GM12865 (cell line): ENCODE measurements at regions not wholly inside any gene's neighbourhood (a gene's known extent, or its start where the extent isn't known, plus 50 kb on each side); places are given as distances from the start of the nearest gene placed in this dataset.

ENCODE experiments used
- DNase-seq: peaks from one replicate; pipeline ENCODE4 v3.0.0; 2010; ENCODE audit warnings: low read depth
- H3K4me3 ChIP-seq: 2 replicates; pipeline ENCODE4 v1.5.1; 2011; ENCODE audit warnings: mild to moderate bottlenecking, low read depth, low read length, control low read depth
- TF ChIP-seq, protein P1 (sequence below): IDR thresholded peaks from 2 replicates; pipeline ENCODE4 v1.5.1; 2011; ENCODE audit warnings: low read length, control low read depth, low read depth, inconsistent platforms; ENCODE audit not compliant: insufficient read depth; ENCODE audit errors: missing control alignments

DNA sequence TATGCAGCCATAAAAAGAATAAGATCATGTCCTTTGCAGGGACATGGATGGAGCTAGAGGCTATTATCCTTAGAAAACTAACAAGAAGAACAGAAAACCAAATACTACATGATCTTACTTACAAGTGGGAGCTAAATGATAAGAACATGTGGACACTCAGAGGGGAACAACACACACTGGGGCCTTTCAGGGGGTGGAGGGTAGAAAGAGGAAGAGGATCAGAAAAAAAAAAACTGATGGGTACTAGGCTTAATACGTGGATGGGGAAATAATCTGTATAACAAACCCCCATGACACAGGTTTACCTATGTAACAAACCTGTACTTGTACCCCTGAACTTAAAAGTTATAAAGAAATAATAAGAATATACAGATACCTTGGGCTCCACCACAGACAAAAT, 514.2 kb downstream of the ARL4A start:
- no peak for DNase-seq
- TF ChIP-seq, protein P1, sequence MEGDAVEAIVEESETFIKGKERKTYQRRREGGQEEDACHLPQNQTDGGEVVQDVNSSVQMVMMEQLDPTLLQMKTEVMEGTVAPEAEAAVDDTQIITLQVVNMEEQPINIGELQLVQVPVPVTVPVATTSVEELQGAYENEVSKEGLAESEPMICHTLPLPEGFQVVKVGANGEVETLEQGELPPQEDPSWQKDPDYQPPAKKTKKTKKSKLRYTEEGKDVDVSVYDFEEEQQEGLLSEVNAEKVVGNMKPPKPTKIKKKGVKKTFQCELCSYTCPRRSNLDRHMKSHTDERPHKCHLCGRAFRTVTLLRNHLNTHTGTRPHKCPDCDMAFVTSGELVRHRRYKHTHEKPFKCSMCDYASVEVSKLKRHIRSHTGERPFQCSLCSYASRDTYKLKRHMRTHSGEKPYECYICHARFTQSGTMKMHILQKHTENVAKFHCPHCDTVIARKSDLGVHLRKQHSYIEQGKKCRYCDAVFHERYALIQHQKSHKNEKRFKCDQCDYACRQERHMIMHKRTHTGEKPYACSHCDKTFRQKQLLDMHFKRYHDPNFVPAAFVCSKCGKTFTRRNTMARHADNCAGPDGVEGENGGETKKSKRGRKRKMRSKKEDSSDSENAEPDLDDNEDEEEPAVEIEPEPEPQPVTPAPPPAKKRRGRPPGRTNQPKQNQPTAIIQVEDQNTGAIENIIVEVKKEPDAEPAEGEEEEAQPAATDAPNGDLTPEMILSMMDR = no peak

DNA sequence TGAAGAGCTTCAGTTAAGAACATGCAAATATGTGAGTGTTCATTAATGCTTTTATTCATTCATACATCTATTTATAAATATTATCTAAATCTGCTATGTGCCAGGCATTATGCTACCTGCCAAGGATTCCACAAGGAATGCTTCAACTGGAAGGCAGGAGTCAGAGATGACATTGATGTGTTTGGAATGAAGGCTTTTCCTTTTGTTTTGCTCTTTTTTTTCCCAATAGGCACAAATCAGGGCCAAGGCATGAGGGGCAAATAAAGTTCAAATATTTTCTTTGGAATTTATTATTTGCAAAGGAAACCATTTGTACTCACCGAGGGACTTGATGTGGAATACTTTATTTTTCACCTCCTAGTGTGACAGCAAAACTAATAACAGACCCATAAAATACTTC, 530.3 kb downstream of the ARL4A start:
- TF ChIP-seq, protein P1 = no peak
- DNase-seq = no peak
- H3K4me3 ChIP-seq = no peak overlapping the region

More for the DNA sequence above, 514.2 kb downstream of the ARL4A start:
- no peak overlapping the region for H3K4me3 ChIP-seq

DNA sequence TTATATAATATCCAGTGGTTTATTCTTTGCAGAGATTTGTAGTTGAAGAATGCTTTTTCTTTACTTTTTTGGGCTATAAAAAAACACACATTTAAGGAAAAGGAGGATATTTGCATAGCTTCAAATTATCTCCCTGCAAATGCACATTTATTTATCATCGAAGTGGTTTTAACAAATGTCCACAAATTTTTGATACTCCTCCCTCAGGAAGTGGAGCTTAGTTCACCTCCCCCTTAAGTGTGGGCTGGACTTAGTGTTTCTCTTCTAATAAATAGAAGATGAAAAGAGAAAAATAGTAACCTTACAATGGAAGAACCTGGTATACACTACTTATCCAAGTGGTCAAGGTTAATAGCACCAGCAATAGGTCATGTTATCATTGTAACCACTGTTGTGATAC, 537.6 kb downstream of the ARL4A start:
- DNase-seq = no peak
- H3K4me3 ChIP-seq = no peak overlapping the region
- TF ChIP-seq, protein P1 = no peak

DNA sequence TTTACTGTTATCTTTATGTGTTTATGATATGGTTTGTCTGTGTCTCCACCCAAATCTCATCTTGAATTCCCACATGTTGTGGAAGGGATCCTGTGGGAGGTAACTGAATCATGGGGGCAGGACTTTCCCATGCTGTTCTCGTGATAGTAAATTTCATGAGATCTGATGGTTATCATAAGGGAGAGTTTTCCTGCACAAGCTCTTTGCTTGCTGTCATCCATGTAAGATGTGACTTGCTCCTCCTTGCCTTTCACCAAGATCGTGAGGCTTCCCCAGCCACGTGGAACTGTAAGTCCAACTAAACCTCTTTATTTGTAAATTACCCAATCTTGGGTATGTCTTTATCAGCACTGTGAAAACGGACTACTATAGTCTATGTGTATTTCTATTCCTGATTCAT, 539.0 kb downstream of the ARL4A start:
- TF ChIP-seq, protein P1 = no peak
- H3K4me3 ChIP-seq = no peak overlapping the region
- no peak for DNase-seq

DNA sequence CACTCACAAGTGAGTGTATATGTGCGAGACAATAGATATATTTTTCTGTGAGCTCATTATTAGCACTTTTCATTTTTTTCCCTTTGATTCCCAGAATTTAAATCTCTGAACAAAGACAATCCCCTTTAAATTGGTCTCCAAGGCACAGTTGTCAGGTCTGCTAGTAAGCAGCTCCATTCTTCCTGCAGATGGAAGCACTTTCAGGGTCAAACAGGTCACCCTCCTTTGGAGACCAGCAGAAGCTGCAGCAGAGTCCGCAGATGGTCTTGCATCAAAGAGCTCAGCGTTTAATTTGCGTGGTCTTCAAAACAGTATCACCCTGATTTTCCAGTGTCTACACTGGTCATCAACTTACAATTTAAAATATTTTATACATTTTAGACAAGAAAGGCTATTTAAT, 543.8 kb downstream of the ARL4A start:
- DNase-seq = no peak
- H3K4me3 ChIP-seq = no peak overlapping the region
- TF ChIP-seq, protein P1 = no peak

DNA sequence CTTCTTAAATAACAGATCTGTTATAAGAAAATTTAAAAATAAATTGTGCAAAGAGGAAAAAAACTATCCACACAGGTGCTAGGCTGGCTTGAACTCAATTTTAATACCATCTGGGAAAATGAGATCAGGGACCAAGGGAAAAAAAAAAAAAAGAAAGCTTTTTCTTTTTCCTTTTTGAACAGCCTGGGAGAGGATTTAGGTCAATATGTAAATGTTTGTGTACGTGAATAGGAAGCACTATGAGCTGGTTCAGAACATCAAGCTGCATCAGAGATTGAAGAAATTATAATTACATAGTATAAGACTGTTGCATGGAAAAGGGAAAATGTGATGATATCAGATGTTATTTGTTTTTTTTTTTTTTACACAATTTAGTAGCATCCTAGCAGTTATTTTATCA, 548.0 kb downstream of the ARL4A start:
- TF ChIP-seq, protein P1 = no peak
- no peak overlapping the region for H3K4me3 ChIP-seq
- no peak for DNase-seq

DNA sequence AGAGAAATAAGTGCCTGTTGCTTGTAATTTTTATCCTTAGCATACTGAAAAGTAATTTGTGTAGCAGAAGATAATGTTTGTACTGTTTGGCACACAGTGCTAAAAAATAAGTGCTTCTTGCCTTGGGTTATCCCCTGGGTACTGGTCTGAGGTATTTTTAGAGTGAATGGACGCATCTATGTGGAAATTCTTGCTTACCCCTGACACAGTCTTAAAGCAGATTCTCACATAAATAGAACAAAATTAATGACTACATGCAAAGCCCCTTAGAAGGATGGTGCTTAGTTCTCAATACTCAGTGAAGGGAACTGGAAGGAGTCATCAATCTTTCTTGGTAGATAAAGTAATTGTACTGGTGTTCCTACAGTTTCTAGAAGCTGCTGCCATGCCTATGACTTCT, 548.6 kb downstream of the ARL4A start:
- TF ChIP-seq, protein P1 = no peak
- H3K4me3 ChIP-seq = no peak overlapping the region
- DNase-seq = no peak
